ENCODE measurements at regions not wholly inside any gene's neighbourhood (a gene's known extent, or its start where the extent isn't known, plus 50 kb on each side); places are given as distances from the start of the nearest gene placed in this dataset.
"Not testable (repeated sequence)": the region's sequence is repeated elsewhere in the genome, so short reads cannot be mapped to it uniquely, and the experiment has no call there.

GRCh38 chr4:137800861-137801260 lies 268.6 kb upstream of the PCDH18 start:
- Histone ChIP-seq H3K27me3 (ENCODE audit: low read depth) (no peaks in the 10 kb centered on the region), H3K4me1 (no peaks in the 10 kb centered on the region), H3K27ac (replicated peaks) (no peak overlapping the region), H3K9me3 (replicated peaks) (no peaks in the 10 kb centered on the region), H3K4me3 (no peak overlapping the region), H3K36me3 (no peaks in the 10 kb centered on the region)
- no peak for DNase-seq
- no peak for TF ChIP-seq CTCF (IDR thresholded peaks at IDR 0.05; ENCODE audit: borderline replicate concordance)
- intact Hi-C loops (cut with micrococcal nuclease): no loop called here

GRCh38 chr4:137794764-137795254 lies 262.5 kb upstream of the PCDH18 start:
- H3K4me1 ChIP-seq: no peaks in the 10 kb centered on the region
- TF ChIP-seq CTCF (IDR thresholded peaks at IDR 0.05; ENCODE audit: borderline replicate concordance): no peak
- intact Hi-C loops (cut with micrococcal nuclease): no loop called here
- H3K36me3 ChIP-seq: no peaks in the 10 kb centered on the region
- H3K27ac ChIP-seq (replicated peaks): no peak overlapping the region
- H3K4me3 ChIP-seq: no peak overlapping the region
- H3K9me3 ChIP-seq (replicated peaks): no peaks in the 10 kb centered on the region
- no peak for DNase-seq
- no peaks in the 10 kb centered on the region for H3K27me3 ChIP-seq (ENCODE audit: low read depth)

- DNase-seq; H3K4me1 ChIP-seq; intact Hi-C loops (cut with micrococcal nuclease); H3K36me3 ChIP-seq; H3K9me3 ChIP-seq (replicated peaks); H3K4me3 ChIP-seq; H3K27me3 ChIP-seq (ENCODE audit: low read depth); H3K27ac ChIP-seq (replicated peaks): not testable (repeated sequence)
Measured at GRCh38 chr4:137789263-137789662, 257.0 kb upstream of the PCDH18 start.

- H3K27ac ChIP-seq (replicated peaks); intact Hi-C loops (cut with micrococcal nuclease); H3K4me3 ChIP-seq; H3K36me3 ChIP-seq; DNase-seq; H3K9me3 ChIP-seq (replicated peaks); H3K27me3 ChIP-seq (ENCODE audit: low read depth); H3K4me1 ChIP-seq: not testable (repeated sequence)
Measured at GRCh38 chr4:137783923-137784322, 251.6 kb upstream of the PCDH18 start.

- H3K27me3 ChIP-seq (ENCODE audit: low read depth): no peaks in the 10 kb centered on the region
- TF ChIP-seq CTCF (IDR thresholded peaks at IDR 0.05; ENCODE audit: borderline replicate concordance): no peak
- H3K9me3 ChIP-seq (replicated peaks): peaks cover 6% of the 10 kb centered on the region
- H3K4me1 ChIP-seq: no peaks in the 10 kb centered on the region
- H3K4me3 ChIP-seq: no peak overlapping the region
- no peak for DNase-seq
- intact Hi-C loops (cut with micrococcal nuclease): no loop called here
- no peaks in the 10 kb centered on the region for H3K36me3 ChIP-seq
- H3K27ac ChIP-seq (replicated peaks): no peak overlapping the region
Measured at GRCh38 chr4:137775701-137776100, 243.4 kb upstream of the PCDH18 start.

- Histone ChIP-seq H3K27me3 (ENCODE audit: low read depth) (no peaks in the 10 kb centered on the region), H3K36me3 (no peaks in the 10 kb centered on the region), H3K9me3 (replicated peaks) (no peaks in the 10 kb centered on the region), H3K27ac (replicated peaks) (no peak overlapping the region), H3K4me3 (no peak overlapping the region), H3K4me1 (no peaks in the 10 kb centered on the region)
- intact Hi-C loops (cut with micrococcal nuclease): no loop called here
- no peak for TF ChIP-seq CTCF (IDR thresholded peaks at IDR 0.05; ENCODE audit: borderline replicate concordance)
- no peak for DNase-seq
Measured at GRCh38 chr4:137774501-137774900, 242.2 kb upstream of the PCDH18 start.

GRCh38 chr4:137768881-137769280 lies 236.6 kb upstream of the PCDH18 start:
- H3K4me3 ChIP-seq: no peak overlapping the region
- intact Hi-C loops (cut with micrococcal nuclease): no loop called here
- no peaks in the 10 kb centered on the region for H3K9me3 ChIP-seq (replicated peaks)
- TF ChIP-seq CTCF (IDR thresholded peaks at IDR 0.05; ENCODE audit: borderline replicate concordance): no peak
- no peak for DNase-seq
- no peaks in the 10 kb centered on the region for H3K4me1 ChIP-seq
- no peaks in the 10 kb centered on the region for H3K36me3 ChIP-seq
- no peaks in the 10 kb centered on the region for H3K27me3 ChIP-seq (ENCODE audit: low read depth)
- H3K27ac ChIP-seq (replicated peaks): no peak overlapping the region

Measured in left ventricle myocardium inferior (tissue), 1 donor.